RWPE2 (cell line): ENCODE measurements at regions not wholly inside any gene's neighbourhood (a gene's known extent, or its start where the extent isn't known, plus 50 kb on each side); places are given as distances from the start of the nearest gene placed in this dataset.

Source experiments
- ATAC-seq: fragments of 200-7000 bp; cut with Tn5 transposase; 3 replicates; pipeline ENCODE4 v1.9.1; 2021; ENCODE audit warnings: low read depth
- DNase-seq: peaks from one replicate; pipeline ENCODE4 v3.0.0-alpha.2; 2020; ENCODE audit warnings: low spot score
- H3K27ac ChIP-seq: fragments of 450-650 bp; 2 replicates; pipeline ENCODE4 v1.5.1; 2017; ENCODE audit warnings: mild to moderate bottlenecking; ENCODE audit not compliant: poor library complexity, severe bottlenecking
- H3K27me3 ChIP-seq: fragments of 250-450 bp; sonication (Bioruptor Pico); 2 replicates; pipeline ENCODE4 v1.5.1; 2021; ENCODE audit warnings: mild to moderate bottlenecking, moderate library complexity; ENCODE audit not compliant: insufficient read depth, poor library complexity, severe bottlenecking
- H3K36me3 ChIP-seq: fragments of 250-450 bp; sonication (Bioruptor Pico); 2 replicates; pipeline ENCODE4 v1.5.1; 2020; ENCODE audit warnings: low read depth, mild to moderate bottlenecking, moderate library complexity
- H3K4me1 ChIP-seq: fragments of 250-450 bp; sonication (Bioruptor Pico); 2 replicates; pipeline ENCODE4 v1.5.1; 2021; ENCODE audit warnings: mild to moderate bottlenecking, moderate library complexity; ENCODE audit not compliant: insufficient read depth, poor library complexity, severe bottlenecking
- H3K4me3 ChIP-seq: fragments of 250-450 bp; sonication (Bioruptor Pico); 2 replicates; pipeline ENCODE4 v1.5.1; 2021; ENCODE audit warnings: mild to moderate bottlenecking, moderate library complexity; ENCODE audit not compliant: severe bottlenecking
- H3K9me3 ChIP-seq: fragments of 250-450 bp; sonication (Bioruptor Pico); 2 replicates; pipeline ENCODE4 v1.5.1; 2021; ENCODE audit warnings: mild to moderate bottlenecking, moderate library complexity; ENCODE audit not compliant: severe bottlenecking
- CTCF ChIP-seq: fragments of 450-650 bp; IDR thresholded peaks from one replicate; pipeline ENCODE4 v1.5.1; 2017; ENCODE audit warnings: mild to moderate bottlenecking, moderate library complexity; ENCODE audit not compliant: poor library complexity, severe bottlenecking

- no peak for ATAC-seq
- H3K9me3 ChIP-seq = no peaks in the 10 kb centered on the region
- peaks cover 5% of the 10 kb centered on the region for H3K27me3 ChIP-seq
- H3K27ac ChIP-seq = no peak overlapping the region
- H3K36me3 ChIP-seq = no peaks in the 10 kb centered on the region
- H3K4me3 ChIP-seq = no peak overlapping the region
- DNase-seq = no peak
- H3K4me1 ChIP-seq = no peaks in the 10 kb centered on the region
- no peak for TF ChIP-seq CTCF
Observed at GRCh38 chr14:53444677-53445312, 291.7 kb upstream of the DDHD1 start.

- Histone ChIP-seq H3K4me3 (no peak overlapping the region), H3K9me3 (no peaks in the 10 kb centered on the region), H3K27ac (no peak overlapping the region), H3K4me1 (no peaks in the 10 kb centered on the region), H3K36me3 (no peaks in the 10 kb centered on the region), H3K27me3 (peaks cover 5% of the 10 kb centered on the region)
- TF ChIP-seq CTCF = no peak
- no peak for DNase-seq
- no peak for ATAC-seq
Observed at GRCh38 chr14:53441789-53442188, 288.7 kb upstream of the DDHD1 start.

- Histone ChIP-seq H3K27me3 (peaks cover 5% of the 10 kb centered on the region), H3K9me3 (no peaks in the 10 kb centered on the region), H3K27ac (no peak overlapping the region), H3K4me3 (no peak overlapping the region), H3K36me3 (no peaks in the 10 kb centered on the region), H3K4me1 (no peaks in the 10 kb centered on the region)
- DNase-seq (no peak), ATAC-seq (no peak)
- TF ChIP-seq CTCF = no peak
Observed at GRCh38 chr14:53437858-53438257, 284.7 kb upstream of the DDHD1 start.

- TF ChIP-seq CTCF = peak; percentile 92
- Histone ChIP-seq H3K36me3 (no peaks in the 10 kb centered on the region), H3K9me3 (no peaks in the 10 kb centered on the region), H3K27ac (no peak overlapping the region), H3K4me1 (no peaks in the 10 kb centered on the region), H3K27me3 (no peaks in the 10 kb centered on the region), H3K4me3 (no peak overlapping the region)
- peak; percentile 90 for ATAC-seq
- DNase-seq = no peak
Observed at GRCh38 chr14:53432378-53432802, 279.3 kb upstream of the DDHD1 start.

- no peaks in the 10 kb centered on the region for H3K4me1 ChIP-seq
- TF ChIP-seq CTCF = no peak
- no peak overlapping the region for H3K4me3 ChIP-seq
- ATAC-seq = no peak
- H3K9me3 ChIP-seq = no peaks in the 10 kb centered on the region
- no peak overlapping the region for H3K27ac ChIP-seq
- H3K36me3 ChIP-seq = no peaks in the 10 kb centered on the region
- no peaks in the 10 kb centered on the region for H3K27me3 ChIP-seq
- no peak for DNase-seq
Observed at GRCh38 chr14:53430870-53431269, 277.7 kb upstream of the DDHD1 start.
